GM18951 (cell line): ENCODE measurements at regions not wholly inside any gene's neighbourhood (a gene's known extent, or its start where the extent isn't known, plus 50 kb on each side); places are given as distances from the start of the nearest gene placed in this dataset.

Experiments
- POLR2A ChIP-seq: IDR thresholded peaks from 4 replicates; pipeline ENCODE4 v1.6.1; 2011; ENCODE audit warnings: mild to moderate bottlenecking; ENCODE audit not compliant: insufficient read length, insufficient read depth; ENCODE audit errors: extremely low read depth
- in situ Hi-C: fragments of 300-500 bp; cut with MboI; formaldehyde crosslinking; loops from one replicate; pipeline ENCODE4 v1.12.0; 2022; ENCODE audit warnings: low sequenced_read_pairs, mixed read lengths, inconsistent platforms; ENCODE audit not compliant: unreplicated experiment

- in situ Hi-C loops, result no loop called here
- TF ChIP-seq POLR2A, result no peak
These were observed 52.0 kb upstream of the KCNIP1 start for GRCh38 chr5:170451747-170452365.

DNA sequence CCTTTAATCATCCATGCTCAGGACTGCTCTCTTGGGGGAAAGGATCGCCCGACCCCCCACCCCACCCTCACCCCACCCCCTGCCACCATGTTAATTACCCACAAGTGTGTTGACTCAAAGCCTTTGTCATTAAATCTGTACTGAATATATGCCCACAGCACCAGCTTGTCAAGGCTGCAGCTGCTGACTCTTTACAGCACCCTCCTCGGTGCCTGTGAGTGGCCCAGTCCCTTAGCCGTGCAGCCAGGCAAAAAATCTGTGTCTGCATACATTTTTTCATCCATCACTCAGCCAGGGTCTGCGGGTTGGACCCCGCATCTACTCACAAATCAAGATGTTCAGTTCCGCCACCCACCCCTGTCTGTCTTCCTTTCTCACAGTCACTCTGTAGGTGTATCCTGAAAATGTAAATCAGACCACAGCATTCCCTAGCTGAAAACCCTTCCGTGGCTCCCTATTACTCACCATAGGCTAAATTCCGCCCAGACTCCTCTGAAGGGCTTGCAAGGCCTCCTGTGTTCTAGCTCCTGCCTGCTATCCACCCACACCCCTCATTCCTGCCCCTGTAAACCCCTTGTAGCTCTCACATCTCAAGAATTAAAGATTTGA, 53.7 kb upstream of the KCNIP1 start:
- no peak for TF ChIP-seq POLR2A
- in situ Hi-C loops, result no loop called here

DNA sequence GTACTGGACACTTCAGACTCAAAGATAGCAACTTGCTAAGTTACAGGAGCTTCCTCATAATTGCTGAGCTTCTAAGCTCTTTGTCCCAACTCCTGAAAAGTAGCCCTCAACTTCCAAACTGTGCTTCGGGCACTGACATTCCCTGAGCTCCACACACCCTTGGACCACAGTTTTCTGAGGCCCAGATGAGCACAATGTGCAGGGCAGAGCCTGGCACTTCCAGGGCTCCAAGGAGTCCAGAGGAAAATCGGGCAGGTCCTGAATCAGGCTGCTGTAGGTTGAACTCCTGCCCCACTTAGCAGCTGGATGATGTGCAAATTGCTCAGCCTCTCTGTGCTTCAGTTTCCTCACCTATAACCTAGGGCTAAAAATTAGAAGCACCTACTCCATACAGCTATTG, 54.6 kb upstream of the KCNIP1 start:
- TF ChIP-seq POLR2A, result no peak
- in situ Hi-C loops, result no loop called here

DNA sequence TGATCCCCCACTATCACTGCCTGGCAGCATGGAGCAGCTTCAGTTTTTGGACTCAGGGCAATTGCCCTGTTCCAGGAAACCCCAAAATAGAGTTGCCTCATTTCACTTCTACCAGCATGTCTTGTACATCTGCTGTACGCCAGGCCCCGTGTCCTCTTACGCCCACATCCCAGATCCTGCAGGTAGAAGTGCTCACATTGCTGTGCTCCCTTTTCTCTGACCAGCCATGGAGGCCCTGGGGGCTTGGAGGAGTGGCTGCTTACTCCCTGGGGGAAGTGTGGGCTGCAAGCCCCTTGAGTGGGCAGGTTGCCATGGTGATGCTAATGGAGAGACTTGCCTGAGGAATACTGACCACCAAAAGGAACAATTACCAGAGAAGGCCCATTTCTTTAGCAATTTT, 55.6 kb upstream of the KCNIP1 start:
- in situ Hi-C loops, result no loop called here
- TF ChIP-seq POLR2A, result no peak

DNA sequence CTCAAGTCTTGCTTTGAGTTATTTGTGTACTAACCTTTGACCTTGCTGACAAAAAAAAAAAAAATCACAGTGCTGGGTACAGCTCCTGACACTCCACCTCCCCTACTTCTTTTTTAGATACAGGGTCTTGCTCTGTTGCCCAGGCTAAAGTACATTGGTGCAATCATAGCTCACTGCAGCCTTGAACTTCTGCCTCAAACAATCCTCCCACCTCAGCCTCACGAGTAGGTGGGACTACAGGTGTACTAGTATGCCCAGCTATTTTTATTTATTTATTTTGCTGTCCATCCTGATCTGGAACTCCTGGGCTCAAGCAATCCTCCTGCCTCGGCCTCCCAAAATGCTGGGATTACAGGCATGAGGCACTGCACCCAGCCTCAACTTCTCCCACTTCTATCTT, 57.2 kb upstream of the KCNMB1 start:
- in situ Hi-C loops, result no loop called here
- no peak for TF ChIP-seq POLR2A

- TF ChIP-seq POLR2A, result no peak
- in situ Hi-C loops, result no loop called here
These were observed 56.8 kb upstream of the KCNMB1 start for GRCh38 chr5:170445936-170446335.

DNA sequence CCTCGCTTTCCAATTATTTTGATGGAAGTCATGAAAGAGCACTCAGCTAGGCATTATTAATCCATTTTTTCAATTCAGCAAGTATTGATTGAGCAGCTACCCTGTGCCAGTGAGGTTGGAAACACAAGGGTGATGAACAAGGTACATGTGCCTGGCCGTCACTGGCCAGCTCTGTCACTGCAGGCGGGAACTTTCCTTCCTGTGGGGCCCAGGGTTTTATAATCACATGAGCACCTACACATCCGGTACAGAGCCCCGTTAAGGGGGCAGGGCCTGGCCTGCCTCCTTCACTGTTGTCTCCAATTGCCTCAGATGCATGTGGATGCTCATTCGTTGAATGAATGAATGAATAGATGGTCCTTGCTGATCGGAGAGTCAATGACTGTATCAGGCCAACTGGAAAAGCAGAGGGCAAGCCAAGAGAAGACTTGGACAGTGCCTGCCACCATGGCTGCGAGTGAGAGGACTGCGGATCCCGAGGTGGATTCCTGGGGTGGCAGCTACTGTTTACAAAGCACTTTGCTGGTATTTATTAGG, 55.9 kb upstream of the KCNMB1 start:
- in situ Hi-C loops, result no loop called here
- TF ChIP-seq POLR2A, result no peak

DNA sequence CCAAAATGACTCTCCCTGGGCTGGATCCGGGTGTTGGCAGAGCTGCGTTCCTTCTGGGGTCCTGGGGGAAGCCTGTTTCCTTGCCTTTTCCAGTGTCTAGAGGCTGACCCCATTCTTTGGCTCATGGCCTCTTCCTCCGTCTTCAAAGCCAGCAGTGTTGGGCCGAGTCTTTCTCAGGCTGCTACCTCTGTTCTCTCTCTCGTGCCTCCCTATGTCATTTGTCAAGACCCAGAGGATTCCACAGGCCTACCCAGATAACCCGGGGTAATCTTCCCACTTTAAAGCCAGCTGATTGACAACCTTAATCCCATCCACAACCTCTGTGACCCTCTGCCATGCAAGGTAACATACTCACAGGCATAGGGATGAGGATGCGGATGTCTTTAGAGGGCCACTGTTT, 55.0 kb upstream of the KCNMB1 start:
- in situ Hi-C loops, result no loop called here
- no peak for TF ChIP-seq POLR2A

DNA sequence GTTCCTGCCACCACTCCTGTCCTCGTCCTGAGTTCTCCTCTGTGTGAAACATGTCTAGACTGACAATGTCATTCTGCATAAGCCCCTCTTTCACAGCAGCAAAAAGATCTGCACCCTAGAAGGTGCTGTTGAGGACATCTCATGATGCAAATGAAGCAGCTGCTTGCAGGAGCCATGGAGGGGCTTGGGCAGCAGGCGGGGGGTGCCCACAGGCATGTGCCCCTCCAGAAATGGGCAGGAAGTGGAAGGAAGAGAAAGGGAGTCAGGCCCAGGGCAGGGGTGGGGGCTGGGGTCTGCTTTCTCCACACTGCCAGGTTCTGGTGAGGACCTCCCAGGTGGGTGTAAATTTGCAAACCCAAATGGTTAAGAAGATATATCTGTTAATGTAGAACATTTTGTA, 54.5 kb upstream of the KCNMB1 start:
- TF ChIP-seq POLR2A, result no peak
- in situ Hi-C loops, result no loop called here

GRCh38 chr5:170442921-170443320, 53.8 kb upstream of the KCNMB1 start:
- TF ChIP-seq POLR2A, result no peak
- in situ Hi-C loops, result no loop called here

DNA sequence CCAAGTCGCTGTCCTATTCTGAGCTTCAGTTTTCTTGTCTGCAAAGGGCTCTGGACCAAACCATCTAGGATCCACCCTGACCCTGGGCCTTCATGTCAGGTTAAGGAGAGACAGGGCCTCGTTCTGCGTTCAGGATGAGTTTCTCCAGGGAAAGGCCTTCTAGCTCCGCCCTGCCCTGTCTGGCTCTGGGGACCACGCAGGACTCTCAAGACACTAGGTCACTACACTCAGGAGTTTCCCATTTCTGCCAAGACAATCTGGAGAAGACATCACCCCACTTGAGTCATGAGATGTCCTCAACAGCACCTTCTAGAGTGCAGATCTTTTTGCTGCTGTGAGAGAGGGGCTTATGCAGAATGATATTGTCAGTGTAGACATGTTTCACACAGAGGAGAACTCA, 53.2 kb upstream of the KCNMB1 start:
- TF ChIP-seq POLR2A, result no peak
- in situ Hi-C loops, result no loop called here

- no peak for TF ChIP-seq POLR2A
- in situ Hi-C loops, result no loop called here
These were observed 52.2 kb upstream of the KCNMB1 start for GRCh38 chr5:170441393-170441784.

DNA sequence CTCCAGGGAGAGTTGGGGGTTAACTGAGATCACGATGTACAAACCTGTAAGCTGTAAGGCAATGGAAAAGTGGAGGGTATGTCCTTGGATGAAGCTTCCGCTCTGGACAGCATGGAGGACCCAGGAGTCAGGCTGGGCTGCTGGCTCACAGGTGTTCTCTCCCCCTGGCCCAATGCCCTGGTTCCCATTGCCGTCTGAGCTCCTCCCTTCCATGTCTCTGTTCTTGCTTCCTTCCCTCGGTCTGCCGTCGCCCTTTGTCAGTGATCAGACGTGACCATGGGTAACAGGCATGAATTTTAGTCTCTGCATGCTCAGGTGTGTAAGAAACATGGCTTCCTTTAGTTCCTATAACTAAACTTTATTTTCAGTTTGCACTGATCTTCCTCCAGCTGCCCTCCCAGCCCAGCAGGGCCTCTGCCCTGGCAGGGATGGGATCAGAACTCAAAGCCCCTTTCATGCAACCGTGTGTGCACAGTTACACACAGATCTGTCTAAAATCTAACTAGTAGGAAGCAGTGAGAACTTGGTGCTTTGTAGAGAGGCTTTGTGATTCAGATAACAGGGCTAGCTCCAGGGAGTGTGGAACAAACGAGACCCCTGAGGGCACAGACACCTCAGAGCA, 51.7 kb upstream of the KCNMB1 start:
- in situ Hi-C loops, result no loop called here
- TF ChIP-seq POLR2A, result no peak

GRCh38 chr5:170439944-170440269, 50.7 kb upstream of the KCNMB1 start:
- TF ChIP-seq POLR2A, result no peak
- in situ Hi-C loops, result loop anchor here (10.0 kb wide), 1 partner anchor 185 kb away; no protein-coding TSS in a partner anchor
